ENCODE measurements at regions not wholly inside any gene's neighbourhood (a gene's known extent, or its start where the extent isn't known, plus 50 kb on each side); places are given as distances from the start of the nearest gene placed in this dataset.

DNA sequence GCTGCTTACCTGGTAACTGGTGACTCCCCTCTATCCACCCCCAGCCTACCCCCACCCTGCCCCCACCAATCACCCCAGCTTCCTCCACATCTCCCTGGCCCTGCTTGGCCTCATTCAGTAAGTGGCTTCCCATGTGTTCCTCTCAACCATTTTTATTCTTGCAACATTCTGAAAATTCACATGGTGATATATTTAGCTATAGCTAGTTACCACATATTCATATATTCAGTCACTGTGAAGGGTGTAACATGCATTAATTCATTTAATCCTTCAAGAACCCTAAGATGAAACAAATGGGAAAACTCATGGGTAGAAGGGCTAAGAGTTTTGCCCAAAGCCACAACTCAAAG is 95.4 kb upstream of the CEP85L start:
- no peak for TF ChIP-seq POLR2A (IDR thresholded peaks at IDR 0.05; ENCODE audit: extremely low read depth, insufficient read length)
- TF ChIP-seq CTCF (IDR thresholded peaks at IDR 0.05; ENCODE audit: low read depth, low read length): no peak
